Upper lobe of right lung (tissue), 1 donor: ENCODE measurements at regions not wholly inside any gene's neighbourhood (a gene's known extent, or its start where the extent isn't known, plus 50 kb on each side); places are given as distances from the start of the nearest gene placed in this dataset.

Experiments used
- ATAC-seq: fragments of 200-7000 bp; cut with Tn5 transposase; one replicate; pipeline ENCODE4 v1.9.1; 2020; ENCODE audit warnings: mild to moderate bottlenecking, moderate library complexity
- DNase-seq: peaks from one replicate; pipeline ENCODE4 v3.0.0-alpha.2; 2020
- H3K27ac ChIP-seq: fragments of 200-600 bp; one replicate; pipeline ENCODE4 v1.8.0; 2022
- H3K27me3 ChIP-seq: fragments of 200-600 bp; one replicate; pipeline ENCODE4 v1.8.0; 2022; ENCODE audit warnings: mild to moderate bottlenecking
- H3K36me3 ChIP-seq: fragments of 200-600 bp; one replicate; pipeline ENCODE4 v1.8.0; 2022
- H3K4me1 ChIP-seq: fragments of 200-600 bp; one replicate; pipeline ENCODE4 v1.8.0; 2022
- H3K4me3 ChIP-seq: fragments of 200-600 bp; one replicate; pipeline ENCODE4 v1.8.0; 2022; ENCODE audit warnings: mild to moderate bottlenecking
- H3K9me3 ChIP-seq: fragments of 200-600 bp; one replicate; pipeline ENCODE4 v1.8.0; 2022
- CTCF ChIP-seq: fragments of 200-600 bp; IDR thresholded peaks from one replicate; pipeline ENCODE4 v1.8.0; 2022; ENCODE audit warnings: antibody characterized with exemption
- intact Hi-C: fragments of 100-400 bp; cut with DNase I; formaldehyde crosslinking; loops from one replicate; pipeline ENCODE4 v1.11.0; 2022
- donor health status: DM: no; HTN: yes; CAD: no; lungs with severe emphysema.

GRCh38 chr9:80320916-80321315 is 749.2 kb downstream of the TLE4 start:
- no peak overlapping the region for H3K4me3 ChIP-seq
- H3K27ac ChIP-seq, result no peak overlapping the region
- no peaks in the 10 kb centered on the region for H3K36me3 ChIP-seq
- H3K4me1 ChIP-seq, result no peaks in the 10 kb centered on the region
- ATAC-seq, result no peak
- intact Hi-C loops, result no loop called here
- TF ChIP-seq CTCF, result no peak
- DNase-seq, result no peak
- no peaks in the 10 kb centered on the region for H3K9me3 ChIP-seq
- H3K27me3 ChIP-seq, result no peaks in the 10 kb centered on the region

- H3K9me3 ChIP-seq, result no peaks in the 10 kb centered on the region
- ATAC-seq, result no peak
- no peak for TF ChIP-seq CTCF
These were observed 748.7 kb downstream of the TLE4 start for GRCh38 chr9:80320480-80320879.

DNA sequence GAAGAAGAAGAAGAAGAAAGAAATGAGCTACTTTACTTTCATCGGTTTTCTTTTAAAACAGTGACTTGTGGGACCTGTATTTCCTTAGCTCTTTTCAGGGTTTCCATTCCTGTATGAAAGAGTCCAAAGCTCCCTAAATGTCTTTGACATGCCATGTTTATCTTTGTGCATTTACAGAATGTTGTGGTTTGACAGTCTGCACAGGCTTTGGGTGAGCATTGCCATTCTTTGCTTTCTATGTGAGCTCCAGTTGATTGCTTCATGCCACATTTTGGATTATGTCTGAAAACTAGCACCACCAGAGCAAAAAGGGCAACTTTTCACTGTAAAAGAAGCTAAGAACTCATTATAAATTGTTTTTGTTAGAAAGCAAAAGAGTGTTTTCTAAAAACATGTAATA is 733.4 kb downstream of the TLE4 start:
- TF ChIP-seq CTCF, result no peak
- no peaks in the 10 kb centered on the region for H3K4me1 ChIP-seq
- no peak overlapping the region for H3K4me3 ChIP-seq
- intact Hi-C loops, result no loop called here
- no peaks in the 10 kb centered on the region for H3K9me3 ChIP-seq
- DNase-seq (no peak), ATAC-seq (no peak)
- no peaks in the 10 kb centered on the region for H3K27me3 ChIP-seq
- H3K27ac ChIP-seq, result no peak overlapping the region
- no peaks in the 10 kb centered on the region for H3K36me3 ChIP-seq

More at GRCh38 chr9:80320480-80320879, 748.7 kb downstream of the TLE4 start:
- no peak for DNase-seq
- intact Hi-C loops, result no loop called here
- Histone ChIP-seq H3K27me3 (no peaks in the 10 kb centered on the region), H3K36me3 (no peaks in the 10 kb centered on the region), H3K4me1 (no peaks in the 10 kb centered on the region), H3K4me3 (no peak overlapping the region), H3K27ac (no peak overlapping the region)

DNA sequence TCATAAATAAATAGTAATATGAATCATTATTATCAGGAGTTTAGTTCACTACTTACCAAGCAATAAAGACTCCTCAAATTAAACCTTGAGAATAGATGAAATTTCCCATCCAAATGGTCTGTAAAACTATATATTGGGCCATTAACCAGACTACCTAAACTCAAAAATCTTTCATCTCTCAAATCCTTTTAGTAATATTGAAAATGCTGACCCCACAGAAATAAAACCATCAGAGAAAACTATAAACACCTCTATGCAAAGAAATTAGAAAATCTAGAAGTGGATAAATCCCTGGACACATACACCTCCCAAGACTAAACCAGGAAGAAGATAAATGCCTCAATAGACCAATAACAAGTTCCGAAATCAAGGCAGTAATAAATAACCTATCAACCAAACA is 723.2 kb downstream of the TLE4 start:
- no peaks in the 10 kb centered on the region for H3K27me3 ChIP-seq
- H3K9me3 ChIP-seq, result no peaks in the 10 kb centered on the region
- H3K27ac ChIP-seq, result no peak overlapping the region
- DNase-seq, result no peak
- ATAC-seq, result no peak
- TF ChIP-seq CTCF, result no peak
- no peaks in the 10 kb centered on the region for H3K4me1 ChIP-seq
- no peaks in the 10 kb centered on the region for H3K36me3 ChIP-seq
- no peak overlapping the region for H3K4me3 ChIP-seq
- intact Hi-C loops, result no loop called here

GRCh38 chr9:80294318-80294717 is 722.6 kb downstream of the TLE4 start:
- no peak overlapping the region for H3K4me3 ChIP-seq
- no peaks in the 10 kb centered on the region for H3K9me3 ChIP-seq
- no peak overlapping the region for H3K27ac ChIP-seq
- DNase-seq (no peak), ATAC-seq (no peak)
- H3K4me1 ChIP-seq, result no peaks in the 10 kb centered on the region
- no peak for TF ChIP-seq CTCF
- intact Hi-C loops, result no loop called here
- no peaks in the 10 kb centered on the region for H3K36me3 ChIP-seq
- no peaks in the 10 kb centered on the region for H3K27me3 ChIP-seq

- Histone ChIP-seq H3K27me3 (no peaks in the 10 kb centered on the region), H3K9me3 (no peaks in the 10 kb centered on the region), H3K4me3 (no peak overlapping the region), H3K27ac (no peak overlapping the region), H3K36me3 (no peaks in the 10 kb centered on the region), H3K4me1 (no peaks in the 10 kb centered on the region)
- TF ChIP-seq CTCF, result no peak
- ATAC-seq (no peak), DNase-seq (no peak)
- intact Hi-C loops, result no loop called here
These were observed 720.5 kb downstream of the TLE4 start for GRCh38 chr9:80292231-80292630.
